ENCODE measurements at regions not wholly inside any gene's neighbourhood (a gene's known extent, or its start where the extent isn't known, plus 50 kb on each side); places are given as distances from the start of the nearest gene placed in this dataset.

GRCh38 chr1:209021622-209022021 is 561.9 kb upstream of the CAMK1G start:
- no peak for DNase-seq (ENCODE audit: low read depth)

GRCh38 chr1:209023790-209024189 is 559.7 kb upstream of the CAMK1G start:
- DNase-seq (ENCODE audit: low read depth): no peak

- no peak for DNase-seq (ENCODE audit: low read depth)
Measured at GRCh38 chr1:209029737-209030136, 553.8 kb upstream of the CAMK1G start.

- no peak for DNase-seq (ENCODE audit: low read depth)
Measured at GRCh38 chr1:209030454-209031167, 552.9 kb upstream of the CAMK1G start.

GRCh38 chr1:209037064-209037463 is 546.5 kb upstream of the CAMK1G start:
- no peak for DNase-seq (ENCODE audit: low read depth)

GRCh38 chr1:209038316-209038715 is 545.2 kb upstream of the CAMK1G start:
- DNase-seq (ENCODE audit: low read depth): no peak

- DNase-seq (ENCODE audit: low read depth): no peak
Measured at GRCh38 chr1:209038735-209039134, 544.8 kb upstream of the CAMK1G start.

GRCh38 chr1:209040351-209040750 is 543.2 kb upstream of the CAMK1G start:
- no peak for DNase-seq (ENCODE audit: low read depth)

- no peak for DNase-seq (ENCODE audit: low read depth)
Measured at GRCh38 chr1:209041927-209042326, 541.6 kb upstream of the CAMK1G start.

- DNase-seq (ENCODE audit: low read depth): no peak
Measured at GRCh38 chr1:209042413-209042812, 541.1 kb upstream of the CAMK1G start.

GRCh38 chr1:209045331-209046057 is 538.0 kb upstream of the CAMK1G start:
- DNase-seq (ENCODE audit: low read depth): no peak

- DNase-seq (ENCODE audit: low read depth): no peak
Measured at GRCh38 chr1:209046058-209046417, 537.5 kb upstream of the CAMK1G start.

- DNase-seq (ENCODE audit: low read depth): no peak
Measured at GRCh38 chr1:209046935-209047334, 536.6 kb upstream of the CAMK1G start.

- DNase-seq (ENCODE audit: low read depth): no peak
Measured at GRCh38 chr1:209048941-209049669, 534.4 kb upstream of the CAMK1G start.

- no peak for DNase-seq (ENCODE audit: low read depth)
Measured at GRCh38 chr1:209051570-209051969, 531.9 kb upstream of the CAMK1G start.

GRCh38 chr1:209053587-209053986 is 529.9 kb upstream of the CAMK1G start:
- no peak for DNase-seq (ENCODE audit: low read depth)

- no peak for DNase-seq (ENCODE audit: low read depth)
Measured at GRCh38 chr1:209057083-209057482, 526.4 kb upstream of the CAMK1G start.

GRCh38 chr1:209057901-209058300 is 525.6 kb upstream of the CAMK1G start:
- DNase-seq (ENCODE audit: low read depth): no peak

- DNase-seq (ENCODE audit: low read depth): no peak
Measured at GRCh38 chr1:209059376-209059775, 524.1 kb upstream of the CAMK1G start.

GRCh38 chr1:209059981-209060380 is 523.5 kb upstream of the CAMK1G start:
- DNase-seq (ENCODE audit: low read depth): no peak

GRCh38 chr1:209062081-209062620 is 521.4 kb upstream of the CAMK1G start:
- no peak for DNase-seq (ENCODE audit: low read depth)

GRCh38 chr1:209062863-209063262 is 520.7 kb upstream of the CAMK1G start:
- no peak for DNase-seq (ENCODE audit: low read depth)
